DOHH2 (cell line): ENCODE measurements at regions not wholly inside any gene's neighbourhood (a gene's known extent, or its start where the extent isn't known, plus 50 kb on each side); places are given as distances from the start of the nearest gene placed in this dataset.

Source experiments
- H3F3A ChIP-seq: fragments of 200-600 bp; sonication (generic), shearing (Covaris generic); 2 replicates; pipeline ENCODE4 v1.6.0; 2016; ENCODE audit warnings: antibody characterized with exemption, mild to moderate bottlenecking; ENCODE audit not compliant: control insufficient read depth, insufficient read depth
- H3K27ac ChIP-seq: fragments of 200-600 bp; sonication (generic); 2 replicates; pipeline ENCODE4 v1.5.1; 2014; ENCODE audit warnings: low read depth, mild to moderate bottlenecking, low read length, moderate library complexity
- H3K27me3 ChIP-seq: fragments of 200-600 bp; sonication (generic); 2 replicates; pipeline ENCODE4 v1.6.1; 2014; ENCODE audit warnings: mild to moderate bottlenecking, low read length, mixed read lengths; ENCODE audit not compliant: control insufficient read depth
- H3K36me3 ChIP-seq: fragments of 200-600 bp; sonication (generic); 2 replicates; pipeline ENCODE4 v1.6.1; 2014; ENCODE audit warnings: mild to moderate bottlenecking, low read length, moderate library complexity, mixed read lengths; ENCODE audit not compliant: control insufficient read depth
- H3K4me1 ChIP-seq: fragments of 200-600 bp; sonication (generic); 2 replicates; pipeline ENCODE4 v1.6.1; 2014; ENCODE audit warnings: mild to moderate bottlenecking, low read length, mixed read lengths; ENCODE audit not compliant: control insufficient read depth
- H3K4me2 ChIP-seq: fragments of 200-600 bp; sonication (generic); 2 replicates; pipeline ENCODE4 v1.6.0; 2014; ENCODE audit warnings: mild to moderate bottlenecking, low read length, moderate library complexity
- H3K4me3 ChIP-seq: fragments of 200-600 bp; sonication (generic); 2 replicates; pipeline ENCODE4 v1.5.1; 2014; ENCODE audit warnings: mild to moderate bottlenecking, low read length, mixed read lengths
- H3K79me2 ChIP-seq: fragments of 200-600 bp; sonication (generic); 2 replicates; pipeline ENCODE4 v1.6.1; 2014; ENCODE audit warnings: mild to moderate bottlenecking, low read length, mixed read lengths; ENCODE audit not compliant: control insufficient read depth
- H3K9me2 ChIP-seq: fragments of 200-600 bp; sonication (generic); replicated peaks from 2 replicates; pipeline ENCODE4 v1.6.1; 2014; ENCODE audit warnings: mild to moderate bottlenecking, low read length, mixed read lengths; ENCODE audit not compliant: control insufficient read depth
- H3K9me3 ChIP-seq: fragments of 200-600 bp; sonication (generic); 2 replicates; pipeline ENCODE4 v1.6.1; 2014; ENCODE audit warnings: antibody characterized with exemption, low read length, mixed read lengths; ENCODE audit not compliant: control insufficient read depth, insufficient read depth
- H4K20me1 ChIP-seq: fragments of 200-600 bp; sonication (generic); 2 replicates; pipeline ENCODE4 v1.6.0; 2014; ENCODE audit warnings: low read depth, mild to moderate bottlenecking, antibody characterized with exemption, low read length, moderate library complexity; ENCODE audit not compliant: control insufficient read depth, insufficient read depth
- EZH2phosphoT487 ChIP-seq: fragments of 200-600 bp; sonication (generic); IDR thresholded peaks from 2 replicates; pipeline ENCODE4 v1.6.1; 2017; ENCODE audit warnings: borderline replicate concordance, mild to moderate bottlenecking, antibody characterized with exemption, low read length, moderate library complexity, mixed read lengths
- TF ChIP-seq, protein P1 (sequence below): fragments of 200-600 bp; sonication (generic); IDR thresholded peaks from one replicate; pipeline ENCODE4 v1.5.1; 2014; ENCODE audit warnings: antibody characterized with exemption, mild to moderate bottlenecking, low read depth, low read length; ENCODE audit not compliant: poor library complexity, severe bottlenecking

DNA sequence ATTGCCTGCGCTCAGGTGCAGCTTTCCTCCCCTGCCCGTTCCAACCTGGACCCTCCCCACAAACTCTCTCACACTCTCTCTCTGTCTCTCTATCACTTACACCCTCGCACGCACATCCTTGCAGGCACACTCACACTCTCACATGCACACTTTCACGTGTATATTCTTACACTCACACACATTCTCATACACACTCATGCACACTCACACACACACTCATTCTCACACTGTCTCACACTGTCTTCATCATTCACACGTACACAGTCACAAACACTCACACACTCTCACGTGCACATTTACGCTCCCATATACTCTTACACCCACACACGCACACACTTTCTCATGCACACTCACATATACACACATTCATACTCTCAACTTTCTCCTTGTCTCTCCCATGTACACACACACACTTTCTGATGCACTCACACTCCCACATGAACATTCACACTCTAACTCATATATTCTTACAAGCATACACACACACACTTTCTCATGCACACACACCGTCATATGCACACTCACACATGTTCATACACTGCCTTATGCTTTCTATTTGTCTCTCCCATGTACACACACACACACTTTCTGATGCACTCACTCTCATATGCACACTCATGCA, 229.3 kb downstream of the SNX18 start:
- Histone ChIP-seq H3K79me2 (no peaks in the 10 kb centered on the region), H3K9me2 (no peaks in the 10 kb centered on the region), H3K4me2 (no peak overlapping the region), H3F3A (no peaks in the 10 kb centered on the region), H3K9me3 (no peaks in the 10 kb centered on the region), H3K4me3 (no peak overlapping the region), H3K36me3 (no peaks in the 10 kb centered on the region), H3K4me1 (peaks cover 7% of the 10 kb centered on the region), H3K27me3 (no peaks in the 10 kb centered on the region), H3K27ac (no peak overlapping the region), H4K20me1 (no peaks in the 10 kb centered on the region)
- TF ChIP-seq EZH2phosphoT487: no peak
- TF ChIP-seq, protein P1, sequence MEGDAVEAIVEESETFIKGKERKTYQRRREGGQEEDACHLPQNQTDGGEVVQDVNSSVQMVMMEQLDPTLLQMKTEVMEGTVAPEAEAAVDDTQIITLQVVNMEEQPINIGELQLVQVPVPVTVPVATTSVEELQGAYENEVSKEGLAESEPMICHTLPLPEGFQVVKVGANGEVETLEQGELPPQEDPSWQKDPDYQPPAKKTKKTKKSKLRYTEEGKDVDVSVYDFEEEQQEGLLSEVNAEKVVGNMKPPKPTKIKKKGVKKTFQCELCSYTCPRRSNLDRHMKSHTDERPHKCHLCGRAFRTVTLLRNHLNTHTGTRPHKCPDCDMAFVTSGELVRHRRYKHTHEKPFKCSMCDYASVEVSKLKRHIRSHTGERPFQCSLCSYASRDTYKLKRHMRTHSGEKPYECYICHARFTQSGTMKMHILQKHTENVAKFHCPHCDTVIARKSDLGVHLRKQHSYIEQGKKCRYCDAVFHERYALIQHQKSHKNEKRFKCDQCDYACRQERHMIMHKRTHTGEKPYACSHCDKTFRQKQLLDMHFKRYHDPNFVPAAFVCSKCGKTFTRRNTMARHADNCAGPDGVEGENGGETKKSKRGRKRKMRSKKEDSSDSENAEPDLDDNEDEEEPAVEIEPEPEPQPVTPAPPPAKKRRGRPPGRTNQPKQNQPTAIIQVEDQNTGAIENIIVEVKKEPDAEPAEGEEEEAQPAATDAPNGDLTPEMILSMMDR: no peak

DNA sequence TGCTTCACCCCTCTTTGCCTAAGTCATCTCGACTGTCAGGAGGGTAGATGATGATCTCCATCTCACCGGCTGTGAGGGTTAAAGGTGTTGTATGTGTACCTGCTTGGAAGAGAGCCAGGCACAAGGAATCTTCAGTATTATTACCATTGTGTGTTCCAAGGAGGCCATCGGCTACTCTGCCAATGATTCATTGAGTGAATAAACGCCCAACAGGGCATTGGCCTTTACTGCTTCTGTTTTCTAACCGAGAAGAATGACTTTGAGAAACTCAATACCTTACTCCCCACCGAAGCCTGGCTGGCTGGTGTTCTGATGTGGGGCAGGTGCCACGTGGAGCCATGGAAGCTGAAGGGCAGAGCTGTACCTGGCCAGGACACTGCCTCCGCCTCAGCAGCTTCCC, 228.8 kb downstream of the SNX18 start:
- no peaks in the 10 kb centered on the region for H3K9me3 ChIP-seq
- H3K4me3 ChIP-seq: no peak overlapping the region
- H3K27ac ChIP-seq: no peak overlapping the region
- peaks cover 7% of the 10 kb centered on the region for H3K4me1 ChIP-seq
- H4K20me1 ChIP-seq: no peaks in the 10 kb centered on the region
- no peaks in the 10 kb centered on the region for H3K36me3 ChIP-seq
- no peaks in the 10 kb centered on the region for H3F3A ChIP-seq
- no peaks in the 10 kb centered on the region for H3K9me2 ChIP-seq
- TF ChIP-seq, protein P1: no peak
- TF ChIP-seq EZH2phosphoT487: no peak
- H3K27me3 ChIP-seq: no peaks in the 10 kb centered on the region
- H3K4me2 ChIP-seq: no peak overlapping the region
- H3K79me2 ChIP-seq: no peaks in the 10 kb centered on the region

DNA sequence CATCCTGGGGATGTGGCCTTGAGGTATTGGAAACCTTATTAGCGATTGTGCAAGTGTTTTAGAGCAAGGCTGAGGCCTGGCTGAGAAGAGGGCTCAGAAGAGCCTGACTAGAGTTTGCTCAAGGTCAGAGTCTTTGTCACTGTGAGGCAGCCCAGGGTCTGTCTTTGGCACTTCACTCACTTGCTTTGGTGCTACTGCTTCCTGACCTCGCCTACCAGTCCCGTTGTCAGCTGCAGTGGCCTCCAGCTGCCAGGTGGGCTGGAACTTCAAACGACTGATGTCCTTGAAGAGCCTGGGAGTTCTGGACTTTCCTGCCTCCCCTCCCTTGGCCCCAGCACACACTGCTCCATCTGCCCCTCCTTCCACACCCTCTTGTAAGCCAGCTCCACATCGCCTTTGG, 228.0 kb downstream of the SNX18 start:
- H3K9me2 ChIP-seq: no peaks in the 10 kb centered on the region
- no peaks in the 10 kb centered on the region for H3K36me3 ChIP-seq
- H3K9me3 ChIP-seq: no peaks in the 10 kb centered on the region
- H3K27me3 ChIP-seq: no peaks in the 10 kb centered on the region
- H4K20me1 ChIP-seq: no peaks in the 10 kb centered on the region
- no peak overlapping the region for H3K27ac ChIP-seq
- no peak overlapping the region for H3K4me2 ChIP-seq
- H3F3A ChIP-seq: no peaks in the 10 kb centered on the region
- H3K4me3 ChIP-seq: no peak overlapping the region
- H3K79me2 ChIP-seq: no peaks in the 10 kb centered on the region
- TF ChIP-seq, protein P1: no peak
- TF ChIP-seq EZH2phosphoT487: no peak
- H3K4me1 ChIP-seq: peaks cover 7% of the 10 kb centered on the region
